Activated CD8-positive, alpha-beta memory T cell treated with anti-CD3 and anti-CD28 coated beads for 24 hours (primary cell): ENCODE measurements at regions not wholly inside any gene's neighbourhood (a gene's known extent, or its start where the extent isn't known, plus 50 kb on each side); places are given as distances from the start of the nearest gene placed in this dataset.
"Not testable (repeated sequence)": the region's sequence is repeated elsewhere in the genome, so short reads cannot be mapped to it uniquely, and the experiment has no call there.

Experiments
- DNase-seq: peaks from one replicate; pipeline ENCODE4 v3.0.0-alpha.2; 2020

GRCh38 chr15:20785151-20785936, 80.8 kb downstream of the POTEB2 start:
- not testable (repeated sequence) for DNase-seq

- DNase-seq: peak; percentile 55
These were observed 82.4 kb downstream of the POTEB2 start for GRCh38 chr15:20783598-20784184.

- DNase-seq: not testable (repeated sequence)
These were observed 90.7 kb downstream of the POTEB2 start for GRCh38 chr15:20775412-20775811.

GRCh38 chr15:20767943-20768342, 98.2 kb downstream of the POTEB2 start:
- not testable (repeated sequence) for DNase-seq

GRCh38 chr15:20762422-20762821, 103.7 kb downstream of the POTEB2 start:
- peak; percentile 28 for DNase-seq

- not testable (repeated sequence) for DNase-seq
These were observed 109.7 kb downstream of the POTEB2 start for GRCh38 chr15:20756440-20756839.

- not testable (repeated sequence) for DNase-seq
These were observed 110.3 kb downstream of the POTEB2 start for GRCh38 chr15:20755665-20756398.

- DNase-seq: not testable (repeated sequence)
These were observed 132.6 kb downstream of the POTEB2 start for GRCh38 chr15:20733493-20733892.
